ENCODE measurements at regions not wholly inside any gene's neighbourhood (a gene's known extent, or its start where the extent isn't known, plus 50 kb on each side); places are given as distances from the start of the nearest gene placed in this dataset.

GRCh38 chr1:97013136-97013535 lies 291.6 kb downstream of the PTBP2 start:
- TF ChIP-seq EZH2 (IDR thresholded peaks at IDR 0.05) (no peak), POLR2AphosphoS5 (IDR thresholded peaks at IDR 0.05; ENCODE audit: borderline replicate concordance, low read depth, low read length) (no peak)

Measured in SK-N-MC (cell line).